Right atrium auricular region (tissue), 2 donors: ENCODE measurements at regions not wholly inside any gene's neighbourhood (a gene's known extent, or its start where the extent isn't known, plus 50 kb on each side); places are given as distances from the start of the nearest gene placed in this dataset.

ENCODE experiments used
- DNase-seq: peaks from one replicate; pipeline ENCODE4 v3.0.0-alpha.2; 2019; ENCODE audit warnings: low spot score
- H3K27ac ChIP-seq, 2 donors: fragments of 200-600 bp; sonication (generic); 1 replicate in 1 of 2; 2 replicates in 1 of 2; pipeline ENCODE4 v1.5.1; 2016 to 2019
- H3K27me3 ChIP-seq, 2 donors: fragments of 200-600 bp; sonication (generic); one replicate each; pipeline versions ENCODE4 v1.5.1 to v1.6.0; 2017 to 2019
- H3K36me3 ChIP-seq: fragments of 200-600 bp; sonication (generic); one replicate; pipeline ENCODE4 v1.5.1; 2016
- H3K4me1 ChIP-seq, 2 donors: fragments of 200-600 bp; sonication (generic); one replicate each; pipeline versions ENCODE4 v1.5.1 to v1.6.0; 2017 to 2019
- H3K4me3 ChIP-seq, 2 donors: fragments of 200-600 bp; sonication (generic); 1 replicate in 1 of 2; 2 replicates in 1 of 2; pipeline ENCODE4 v1.5.1; 2017 to 2019; ENCODE audit warnings: mild to moderate bottlenecking in 1 of 2, moderate library complexity in 1 of 2
- H3K9me3 ChIP-seq, 2 donors: fragments of 200-600 bp; sonication (generic); one replicate each; pipeline ENCODE4 v1.5.1; 2019
- TF ChIP-seq, protein P1 (sequence below), 2 donors: fragments of 200-600 bp; sonication (generic); IDR thresholded peaks; one replicate each; pipeline ENCODE4 v1.5.1; 2019; ENCODE audit warnings: antibody characterized with exemption in 2 of 2

DNA sequence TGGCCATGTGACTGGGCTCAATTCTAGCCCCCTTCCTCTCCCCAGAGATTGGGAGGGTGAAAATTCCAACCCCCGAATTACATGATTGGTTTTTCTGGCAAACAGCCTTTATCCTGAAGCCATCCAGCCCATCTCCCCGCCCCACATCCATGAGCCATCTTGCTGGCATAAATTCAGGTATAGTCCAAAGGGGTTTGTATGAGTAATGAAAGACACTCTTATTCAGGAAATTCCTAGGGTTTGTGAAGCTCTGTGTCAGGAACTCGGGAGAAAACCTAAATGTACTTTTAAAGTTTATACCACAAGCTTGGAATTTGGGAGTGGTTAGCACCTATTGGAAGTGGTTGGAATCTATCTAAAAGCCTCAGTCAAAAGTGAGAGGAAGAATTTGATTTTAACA lies 80.6 kb upstream of the SIMC1 start:
- no peak overlapping the region for H3K27ac ChIP-seq
- no peaks in the 10 kb centered on the region for H3K36me3 ChIP-seq
- no peak for DNase-seq
- H3K4me1 ChIP-seq = no peaks in the 10 kb centered on the region
- H3K27me3 ChIP-seq = no peaks in the 10 kb centered on the region
- TF ChIP-seq, protein P1, sequence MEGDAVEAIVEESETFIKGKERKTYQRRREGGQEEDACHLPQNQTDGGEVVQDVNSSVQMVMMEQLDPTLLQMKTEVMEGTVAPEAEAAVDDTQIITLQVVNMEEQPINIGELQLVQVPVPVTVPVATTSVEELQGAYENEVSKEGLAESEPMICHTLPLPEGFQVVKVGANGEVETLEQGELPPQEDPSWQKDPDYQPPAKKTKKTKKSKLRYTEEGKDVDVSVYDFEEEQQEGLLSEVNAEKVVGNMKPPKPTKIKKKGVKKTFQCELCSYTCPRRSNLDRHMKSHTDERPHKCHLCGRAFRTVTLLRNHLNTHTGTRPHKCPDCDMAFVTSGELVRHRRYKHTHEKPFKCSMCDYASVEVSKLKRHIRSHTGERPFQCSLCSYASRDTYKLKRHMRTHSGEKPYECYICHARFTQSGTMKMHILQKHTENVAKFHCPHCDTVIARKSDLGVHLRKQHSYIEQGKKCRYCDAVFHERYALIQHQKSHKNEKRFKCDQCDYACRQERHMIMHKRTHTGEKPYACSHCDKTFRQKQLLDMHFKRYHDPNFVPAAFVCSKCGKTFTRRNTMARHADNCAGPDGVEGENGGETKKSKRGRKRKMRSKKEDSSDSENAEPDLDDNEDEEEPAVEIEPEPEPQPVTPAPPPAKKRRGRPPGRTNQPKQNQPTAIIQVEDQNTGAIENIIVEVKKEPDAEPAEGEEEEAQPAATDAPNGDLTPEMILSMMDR (IDR thresholded peaks at IDR 0.05) = no peak
- no peak overlapping the region for H3K4me3 ChIP-seq
- H3K9me3 ChIP-seq = peaks cover 0 to 4% of the 10 kb centered on the region in 2 donors

- Histone ChIP-seq H3K36me3 (no peaks in the 10 kb centered on the region), H3K4me1 (no peaks in the 10 kb centered on the region)
- TF ChIP-seq, protein P1 (IDR thresholded peaks at IDR 0.05) = no peak
Measured at GRCh38 chr5:176161431-176161830, 76.8 kb upstream of the SIMC1 start.

DNA sequence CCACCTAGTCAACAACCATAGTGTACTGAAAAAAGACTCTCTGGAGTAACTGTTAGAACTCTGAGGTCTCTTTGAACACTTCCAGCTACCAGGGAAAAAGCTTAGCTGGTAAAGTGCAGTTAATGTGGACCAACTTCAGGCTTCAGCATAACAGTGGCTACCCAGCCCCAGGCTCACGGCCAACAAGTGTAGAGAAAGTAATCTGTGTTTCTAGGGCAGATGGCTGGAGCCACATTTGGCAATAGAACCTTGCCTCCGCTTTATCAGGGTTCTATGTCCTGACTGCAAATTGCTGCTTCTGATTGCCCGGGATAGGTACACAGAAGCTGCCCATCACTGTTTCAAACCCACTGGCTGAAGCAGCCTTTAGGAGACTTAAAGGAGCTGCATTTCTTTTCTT lies 76.0 kb upstream of the SIMC1 start:
- Histone ChIP-seq H3K4me3 (no peak overlapping the region), H3K9me3 (peaks cover 0 to 4% of the 10 kb centered on the region in 2 donors), H3K4me1 (no peaks in the 10 kb centered on the region), H3K36me3 (no peaks in the 10 kb centered on the region), H3K27me3 (no peaks in the 10 kb centered on the region), H3K27ac (no peak overlapping the region)
- TF ChIP-seq, protein P1 (IDR thresholded peaks at IDR 0.05) = no peak
- no peak for DNase-seq

More at GRCh38 chr5:176161431-176161830, 76.8 kb upstream of the SIMC1 start:
- peaks cover 0 to 4% of the 10 kb centered on the region in 2 donors for H3K9me3 ChIP-seq
- no peak overlapping the region for H3K27ac ChIP-seq
- H3K27me3 ChIP-seq = no peaks in the 10 kb centered on the region
- no peak overlapping the region for H3K4me3 ChIP-seq
- DNase-seq = no peak

DNA sequence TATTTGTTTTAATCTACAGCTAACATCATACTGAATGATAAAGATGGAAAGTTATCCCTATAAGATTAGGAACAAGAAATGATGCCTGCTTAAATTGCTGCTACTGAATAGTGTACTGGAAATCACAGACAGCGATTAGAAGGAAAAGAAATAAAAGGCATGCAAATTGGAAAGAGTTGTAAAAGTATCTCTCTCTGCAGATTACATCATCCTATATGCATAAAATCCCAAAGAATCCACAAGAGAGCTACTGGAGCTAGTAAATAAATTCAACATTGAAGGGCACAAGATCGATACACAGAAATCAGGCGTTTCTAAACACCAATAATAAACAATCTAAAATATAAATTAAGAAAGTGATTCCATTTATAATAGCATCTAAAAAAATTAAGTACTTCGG lies 75.3 kb upstream of the SIMC1 start:
- TF ChIP-seq, protein P1 (IDR thresholded peaks at IDR 0.05) = no peak

DNA sequence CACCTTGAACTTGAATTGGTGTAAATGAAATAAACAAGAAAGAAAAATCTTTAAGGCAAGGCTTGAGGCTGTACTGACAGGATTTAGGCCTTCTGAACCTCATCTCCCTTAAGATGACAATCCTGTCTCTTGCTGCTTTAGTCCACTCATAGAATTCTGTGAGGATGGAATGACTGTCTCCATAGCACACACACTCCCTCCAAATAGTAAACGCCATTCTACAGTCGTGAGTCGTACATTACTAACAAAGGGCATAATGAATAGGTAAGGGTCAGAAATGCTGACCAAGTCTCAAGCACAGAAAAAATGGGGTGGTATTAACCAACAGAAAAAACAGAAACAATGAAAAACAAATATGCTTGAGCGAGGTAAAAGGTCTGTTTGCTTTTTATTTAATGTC lies 71.8 kb upstream of the SIMC1 start:
- no peak overlapping the region for H3K4me3 ChIP-seq
- no peak overlapping the region for H3K27ac ChIP-seq
- no peaks in the 10 kb centered on the region for H3K4me1 ChIP-seq
- no peaks in the 10 kb centered on the region for H3K36me3 ChIP-seq
- TF ChIP-seq, protein P1 (IDR thresholded peaks at IDR 0.05) = no peak
- H3K27me3 ChIP-seq = no peaks in the 10 kb centered on the region
- no peak for DNase-seq
- H3K9me3 ChIP-seq = no peaks in the 10 kb centered on the region

More for the DNA sequence above, 75.3 kb upstream of the SIMC1 start:
- Histone ChIP-seq H3K9me3 (peaks cover 0 to 4% of the 10 kb centered on the region in 2 donors), H3K4me3 (no peak overlapping the region), H3K27ac (no peak overlapping the region), H3K36me3 (no peaks in the 10 kb centered on the region), H3K4me1 (no peaks in the 10 kb centered on the region), H3K27me3 (no peaks in the 10 kb centered on the region)
- no peak for DNase-seq

DNA sequence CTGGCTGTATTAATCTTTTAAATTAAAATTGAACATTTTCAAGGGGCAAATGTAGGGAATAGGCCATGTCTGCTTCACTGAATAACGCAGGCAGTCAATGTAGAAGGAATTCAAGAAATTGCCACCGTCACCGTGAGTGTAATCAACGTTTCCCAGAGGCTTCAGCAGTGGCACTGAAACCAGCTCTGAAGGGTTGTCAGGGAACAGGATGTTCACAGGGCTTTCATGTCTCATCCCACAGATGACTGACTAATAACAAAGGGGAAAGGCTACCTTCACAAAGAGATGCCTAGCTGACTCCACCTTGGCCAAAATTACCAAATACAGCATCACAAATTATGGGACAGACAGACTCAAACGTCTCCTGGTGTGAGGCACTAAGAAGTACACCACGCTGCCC lies 70.4 kb upstream of the SIMC1 start:
- TF ChIP-seq, protein P1 (IDR thresholded peaks at IDR 0.05) = no peak
- Histone ChIP-seq H3K9me3 (no peaks in the 10 kb centered on the region), H3K27me3 (no peaks in the 10 kb centered on the region), H3K4me3 (no peak overlapping the region), H3K36me3 (no peaks in the 10 kb centered on the region), H3K27ac (no peak overlapping the region), H3K4me1 (no peaks in the 10 kb centered on the region)
- peak; percentile 7 for DNase-seq
